Lower lobe of right lung (tissue), 2 donors: ENCODE measurements at regions not wholly inside any gene's neighbourhood (a gene's known extent, or its start where the extent isn't known, plus 50 kb on each side); places are given as distances from the start of the nearest gene placed in this dataset.
"Not testable (repeated sequence)": the region's sequence is repeated elsewhere in the genome, so short reads cannot be mapped to it uniquely, and the experiment has no call there.

ENCODE experiments used
- ATAC-seq, 2 donors: fragments of 200-7000 bp; cut with Tn5 transposase; one replicate each; pipeline ENCODE4 v1.9.1; 2020 to 2022; ENCODE audit warnings: mild to moderate bottlenecking in 2 of 2, moderate library complexity in 2 of 2
- DNase-seq: peaks from one replicate; pipeline ENCODE4 v3.0.0-alpha.2; 2020
- H3K27ac ChIP-seq: fragments of 200-600 bp; one replicate; pipeline ENCODE4 v1.8.0; 2022
- H3K27me3 ChIP-seq: fragments of 200-600 bp; one replicate; pipeline ENCODE4 v1.8.0; 2022; ENCODE audit warnings: low read depth
- H3K36me3 ChIP-seq: fragments of 200-600 bp; one replicate; pipeline ENCODE4 v1.8.0; 2022; ENCODE audit warnings: mild to moderate bottlenecking
- H3K4me1 ChIP-seq: fragments of 200-600 bp; one replicate; pipeline ENCODE4 v1.8.0; 2022
- H3K4me3 ChIP-seq: fragments of 200-600 bp; one replicate; pipeline ENCODE4 v1.8.0; 2022; ENCODE audit warnings: mild to moderate bottlenecking
- H3K9me3 ChIP-seq: fragments of 200-600 bp; one replicate; pipeline ENCODE4 v1.8.0; 2022
- intact Hi-C: fragments of 100-400 bp; cut with DNase I; formaldehyde crosslinking; loops from one replicate; pipeline ENCODE4 v1.11.0; 2022
- TF ChIP-seq, protein P1 (sequence below): fragments of 200-600 bp; IDR thresholded peaks from one replicate; pipeline ENCODE4 v1.8.0; 2022; ENCODE audit warnings: antibody characterized with exemption, mild to moderate bottlenecking
- donor health status: DM: no; HTN: yes; CAD: no; lungs with severe emphysema.

DNA sequence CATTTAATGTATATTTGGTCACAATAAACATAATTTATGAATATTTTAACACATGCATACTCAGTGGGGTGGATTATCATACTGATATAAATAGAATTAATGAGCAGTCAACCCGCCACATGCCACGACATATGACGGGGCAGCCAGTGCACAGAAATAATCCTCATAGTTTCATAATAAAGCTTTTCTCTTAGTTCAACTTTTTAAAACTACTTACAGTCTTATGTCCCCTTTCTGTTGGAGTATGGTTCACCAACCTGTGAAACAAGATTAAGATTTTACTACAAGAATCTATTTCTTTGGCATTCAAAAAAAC is 75.6 kb upstream of the ETAA1 start:
- ATAC-seq: no peak
- intact Hi-C loops: no loop called here
- no peak overlapping the region for H3K27ac ChIP-seq
- no peaks in the 10 kb centered on the region for H3K9me3 ChIP-seq
- no peak overlapping the region for H3K4me3 ChIP-seq
- H3K4me1 ChIP-seq: peaks cover 4% of the 10 kb centered on the region
- no peaks in the 10 kb centered on the region for H3K27me3 ChIP-seq
- no peaks in the 10 kb centered on the region for H3K36me3 ChIP-seq
- DNase-seq: no peak
- TF ChIP-seq, protein P1, sequence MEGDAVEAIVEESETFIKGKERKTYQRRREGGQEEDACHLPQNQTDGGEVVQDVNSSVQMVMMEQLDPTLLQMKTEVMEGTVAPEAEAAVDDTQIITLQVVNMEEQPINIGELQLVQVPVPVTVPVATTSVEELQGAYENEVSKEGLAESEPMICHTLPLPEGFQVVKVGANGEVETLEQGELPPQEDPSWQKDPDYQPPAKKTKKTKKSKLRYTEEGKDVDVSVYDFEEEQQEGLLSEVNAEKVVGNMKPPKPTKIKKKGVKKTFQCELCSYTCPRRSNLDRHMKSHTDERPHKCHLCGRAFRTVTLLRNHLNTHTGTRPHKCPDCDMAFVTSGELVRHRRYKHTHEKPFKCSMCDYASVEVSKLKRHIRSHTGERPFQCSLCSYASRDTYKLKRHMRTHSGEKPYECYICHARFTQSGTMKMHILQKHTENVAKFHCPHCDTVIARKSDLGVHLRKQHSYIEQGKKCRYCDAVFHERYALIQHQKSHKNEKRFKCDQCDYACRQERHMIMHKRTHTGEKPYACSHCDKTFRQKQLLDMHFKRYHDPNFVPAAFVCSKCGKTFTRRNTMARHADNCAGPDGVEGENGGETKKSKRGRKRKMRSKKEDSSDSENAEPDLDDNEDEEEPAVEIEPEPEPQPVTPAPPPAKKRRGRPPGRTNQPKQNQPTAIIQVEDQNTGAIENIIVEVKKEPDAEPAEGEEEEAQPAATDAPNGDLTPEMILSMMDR: no peak

DNA sequence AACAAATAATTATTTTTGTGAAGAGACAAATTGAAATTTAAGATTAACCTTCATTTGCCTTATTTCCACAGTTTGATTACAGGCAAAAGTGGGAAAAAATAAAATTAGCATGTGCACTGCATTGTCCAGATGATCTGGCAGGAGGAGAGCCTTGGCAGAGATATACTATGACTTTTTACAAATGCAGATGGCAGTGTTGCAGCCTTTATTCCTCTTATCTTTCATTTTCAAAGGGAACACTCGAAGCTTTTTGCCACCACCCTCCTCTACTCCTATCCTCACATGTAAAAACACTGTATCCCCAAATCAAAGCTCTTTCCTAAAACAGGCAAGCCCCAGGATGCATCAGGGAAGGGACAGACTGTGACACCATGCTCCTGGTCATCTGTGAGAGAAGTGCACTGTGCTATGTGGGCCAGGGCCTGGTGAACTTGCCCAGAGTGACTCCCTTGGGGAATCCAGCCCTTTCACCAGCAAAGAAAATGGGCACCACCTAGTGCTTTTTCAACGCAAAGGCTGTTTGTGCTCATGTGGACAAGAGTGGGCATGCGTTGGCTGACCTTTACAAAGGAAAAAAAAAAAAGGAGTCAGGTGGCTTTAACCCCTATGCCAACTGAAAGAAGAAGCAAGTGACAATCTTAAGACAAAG is 74.7 kb upstream of the ETAA1 start:
- Histone ChIP-seq H3K27ac (no peak overlapping the region), H3K4me1 (peaks cover 4% of the 10 kb centered on the region), H3K4me3 (no peak overlapping the region), H3K36me3 (no peaks in the 10 kb centered on the region), H3K27me3 (no peaks in the 10 kb centered on the region), H3K9me3 (no peaks in the 10 kb centered on the region)
- intact Hi-C loops: no loop called here
- DNase-seq: no peak
- peak; percentile 64 to 82 for ATAC-seq
- TF ChIP-seq, protein P1: peak; percentile 28

DNA sequence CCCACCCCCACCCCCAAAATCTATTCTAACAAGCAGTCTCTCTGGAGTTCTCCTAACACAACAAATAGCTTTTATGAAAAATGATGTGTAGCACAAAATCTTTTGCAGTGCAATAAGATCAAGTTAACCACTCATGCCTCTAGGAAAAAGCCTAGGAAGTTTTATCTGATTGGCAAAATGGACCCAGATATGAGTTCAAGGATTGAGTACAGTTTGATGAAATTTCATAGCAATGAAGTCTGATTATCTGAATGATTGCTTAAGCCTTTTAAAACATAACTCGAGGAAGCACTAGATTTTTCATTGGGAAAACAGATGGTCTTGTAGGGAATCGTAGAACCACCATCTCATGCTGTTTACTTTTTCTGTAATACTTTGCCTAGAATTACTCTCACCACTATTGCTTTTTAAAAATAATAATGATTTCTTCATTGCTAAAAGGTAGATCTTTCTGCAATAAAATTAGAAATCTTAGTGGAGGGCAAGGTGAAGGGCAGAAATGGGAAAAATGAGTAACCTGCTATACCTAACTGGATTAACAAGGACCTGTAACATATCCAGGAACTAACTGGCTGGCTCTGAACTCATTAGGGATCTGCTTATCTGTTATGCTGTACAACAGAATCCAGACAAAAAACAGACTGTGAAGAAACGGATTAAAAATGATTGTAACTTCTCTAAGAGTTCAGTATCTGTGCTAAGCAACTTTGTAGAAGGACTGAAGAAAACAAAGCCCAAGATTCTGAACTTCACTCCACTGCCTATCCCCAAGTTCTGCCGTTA is 73.7 kb upstream of the ETAA1 start:
- ATAC-seq (no peak), DNase-seq (no peak)
- TF ChIP-seq, protein P1: no peak
- H3K36me3 ChIP-seq: no peaks in the 10 kb centered on the region
- H3K4me3 ChIP-seq: no peak overlapping the region
- peaks cover 4% of the 10 kb centered on the region for H3K4me1 ChIP-seq
- H3K27ac ChIP-seq: no peak overlapping the region
- no peaks in the 10 kb centered on the region for H3K27me3 ChIP-seq
- H3K9me3 ChIP-seq: no peaks in the 10 kb centered on the region
- intact Hi-C loops: no loop called here

DNA sequence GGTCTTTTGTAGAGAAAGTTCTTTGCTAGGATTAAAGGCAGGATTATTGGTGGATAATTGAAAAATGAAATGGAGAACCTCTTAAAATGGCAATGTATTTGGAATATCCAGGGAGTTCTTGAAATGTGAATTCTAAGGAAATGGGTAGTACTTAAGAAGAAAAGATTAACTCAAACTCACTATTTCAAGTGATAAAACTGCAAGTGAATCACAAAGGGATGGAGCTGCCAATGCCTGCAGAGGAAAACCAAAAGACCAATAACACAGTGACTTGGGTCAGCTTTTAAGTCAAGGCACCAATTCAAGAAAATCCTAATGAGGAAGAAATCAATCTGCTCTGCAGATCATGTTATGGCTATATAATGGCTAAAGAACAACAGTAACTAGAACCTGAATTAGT is 67.6 kb upstream of the ETAA1 start:
- no peaks in the 10 kb centered on the region for H3K36me3 ChIP-seq
- DNase-seq: no peak
- TF ChIP-seq, protein P1: no peak
- no peak overlapping the region for H3K4me3 ChIP-seq
- no peak overlapping the region for H3K27ac ChIP-seq
- H3K9me3 ChIP-seq: no peaks in the 10 kb centered on the region
- no peak for ATAC-seq
- intact Hi-C loops: no loop called here
- H3K4me1 ChIP-seq: no peaks in the 10 kb centered on the region
- peaks cover 10% of the 10 kb centered on the region for H3K27me3 ChIP-seq

DNA sequence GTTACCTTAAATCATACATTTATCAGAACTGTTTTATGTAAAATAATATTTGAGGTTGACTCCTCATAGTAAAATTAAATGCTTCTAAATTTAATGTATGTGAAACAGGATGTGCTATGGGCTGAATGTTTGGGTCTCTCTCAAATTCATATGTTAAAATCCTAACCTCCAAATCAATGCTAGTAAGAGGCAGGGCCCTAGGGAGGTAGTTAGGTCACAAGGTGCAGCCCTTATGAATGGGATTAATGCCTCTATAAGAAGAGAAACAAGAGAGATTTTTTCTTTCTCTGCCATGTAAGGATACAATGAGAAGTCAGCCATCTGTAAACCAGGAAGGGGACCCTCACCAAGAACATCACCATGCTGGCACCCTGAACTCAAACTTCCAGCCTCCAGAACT is 67.2 kb upstream of the ETAA1 start:
- ATAC-seq: no peak
- intact Hi-C loops: no loop called here
- H3K4me1 ChIP-seq: no peaks in the 10 kb centered on the region
- no peak overlapping the region for H3K4me3 ChIP-seq
- DNase-seq: no peak
- no peaks in the 10 kb centered on the region for H3K36me3 ChIP-seq
- TF ChIP-seq, protein P1: no peak
- peaks cover 10% of the 10 kb centered on the region for H3K27me3 ChIP-seq
- H3K27ac ChIP-seq: no peak overlapping the region
- H3K9me3 ChIP-seq: no peaks in the 10 kb centered on the region

DNA sequence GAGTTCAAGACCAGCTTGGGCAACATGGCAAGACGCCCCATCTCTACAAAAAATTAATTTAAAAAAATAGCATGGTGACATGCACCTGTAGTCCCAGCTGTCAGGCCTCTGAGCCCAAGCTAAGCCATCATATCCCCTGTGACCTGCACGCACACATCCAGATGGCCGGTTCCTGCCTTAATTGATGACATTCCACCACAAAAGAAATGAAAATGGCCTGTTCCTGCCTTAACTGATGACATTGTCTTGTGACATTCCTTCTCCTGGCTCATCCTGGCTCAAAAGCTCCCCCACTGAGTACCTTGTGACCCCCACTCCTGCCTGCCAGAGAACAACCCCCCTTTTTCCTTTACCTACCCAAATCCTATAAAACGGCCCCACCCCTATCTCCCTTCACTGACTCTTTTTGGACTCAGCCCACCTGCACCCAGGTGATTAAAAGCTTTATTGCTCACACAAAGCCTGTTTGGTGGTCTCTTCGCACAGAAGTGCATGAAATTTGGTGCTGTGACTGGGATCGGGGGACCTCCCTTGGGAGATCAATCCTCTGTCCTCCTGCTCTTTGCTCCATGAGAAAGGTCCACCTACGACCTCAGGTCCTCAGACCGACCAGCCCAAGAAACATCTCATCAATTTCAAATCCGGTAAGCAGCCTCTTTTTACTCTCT is 65.6 kb upstream of the ETAA1 start:
- DNase-seq, intact Hi-C loops: not testable (repeated sequence)

More for the DNA sequence above, 65.6 kb upstream of the ETAA1 start:
- H3K27ac ChIP-seq, H3K4me3 ChIP-seq, ATAC-seq, H3K36me3 ChIP-seq, H3K27me3 ChIP-seq, H3K4me1 ChIP-seq, H3K9me3 ChIP-seq: not testable (repeated sequence)
